HepG2 (cell line): ENCODE measurements at regions not wholly inside any gene's neighbourhood (a gene's known extent, or its start where the extent isn't known, plus 50 kb on each side); places are given as distances from the start of the nearest gene placed in this dataset.
A peak's percentile ranks its signal among the peaks of the same experiment; 100 is the strongest.

Experiments
- ARHGAP35 ChIP-seq: sonication (generic); formaldehyde crosslinking; IDR thresholded peaks from 2 replicates; pipeline ENCODE4 v1.9.0; 2022; ENCODE audit warnings: mild to moderate bottlenecking, inconsistent platforms, moderate library complexity, missing genetic modification reagents, borderline replicate concordance
- CC2D1A ChIP-seq: sonication (generic); formaldehyde crosslinking; IDR thresholded peaks from 2 replicates; pipeline ENCODE4 v1.8.1; 2023; ENCODE audit warnings: mild to moderate bottlenecking, missing genetic modification reagents
- CHCHD3 ChIP-seq: sonication (generic); formaldehyde crosslinking; IDR thresholded peaks from 2 replicates; pipeline ENCODE4 v1.8.0; 2022; ENCODE audit warnings: mild to moderate bottlenecking, missing genetic modification reagents, moderate library complexity
- HES4 ChIP-seq: sonication (generic); formaldehyde crosslinking; IDR thresholded peaks from 2 replicates; pipeline ENCODE4 v1.9.0; 2021; ENCODE audit warnings: mild to moderate bottlenecking, missing genetic modification reagents, borderline replicate concordance
- HIVEP1 ChIP-seq: sonication (generic); formaldehyde crosslinking; IDR thresholded peaks from 2 replicates; pipeline ENCODE4 v1.4.0; 2020; ENCODE audit warnings: mild to moderate bottlenecking, missing genetic modification reagents
- HNRNPLL ChIP-seq: fragments of 200-400 bp; formaldehyde crosslinking; IDR thresholded peaks from 2 replicates; pipeline ENCODE4 v1.6.1; 2017; ENCODE audit warnings: mild to moderate bottlenecking, low read depth, low read length; ENCODE audit not compliant: poor library complexity, severe bottlenecking
- HOXA7 ChIP-seq: sonication (generic); formaldehyde crosslinking; IDR thresholded peaks from 2 replicates; pipeline ENCODE4 v1.8.1; 2022; ENCODE audit warnings: mild to moderate bottlenecking, missing genetic modification reagents, moderate library complexity
- NCOR1 ChIP-seq: fragments of 200-600 bp; sonication (generic); IDR thresholded peaks from 2 replicates; pipeline ENCODE4 v1.7.0; 2017; ENCODE audit warnings: antibody characterized with exemption, low read length, borderline replicate concordance
- NFIB ChIP-seq: sonication (generic); formaldehyde crosslinking; IDR thresholded peaks from 2 replicates; pipeline ENCODE4 v1.9.0; 2021; ENCODE audit warnings: missing genetic modification reagents, mild to moderate bottlenecking, borderline replicate concordance
- PRMT3 ChIP-seq: sonication (generic); formaldehyde crosslinking; IDR thresholded peaks from 2 replicates; pipeline ENCODE4 v1.8.1; 2022; ENCODE audit warnings: low read depth, mild to moderate bottlenecking, moderate library complexity, missing genetic modification reagents, borderline replicate concordance
- SNAI1 ChIP-seq: sonication (generic); formaldehyde crosslinking; IDR thresholded peaks from 2 replicates; pipeline ENCODE4 v1.5.0; 2020; ENCODE audit warnings: mild to moderate bottlenecking, missing genetic modification reagents, borderline replicate concordance
- SNAPC2 ChIP-seq: sonication (generic); formaldehyde crosslinking; IDR thresholded peaks from 2 replicates; pipeline ENCODE4 v1.8.1; 2022; ENCODE audit warnings: mild to moderate bottlenecking, missing genetic modification reagents
- SNRNP70 ChIP-seq: fragments of 200-400 bp; formaldehyde crosslinking; IDR thresholded peaks from 2 replicates; pipeline ENCODE4 v1.6.1; 2017; ENCODE audit warnings: mild to moderate bottlenecking, low read depth, low read length, moderate library complexity
- THYN1 ChIP-seq: sonication (generic); formaldehyde crosslinking; IDR thresholded peaks from 2 replicates; pipeline ENCODE4 v1.8.1; 2023; ENCODE audit warnings: low read depth, mild to moderate bottlenecking, moderate library complexity, missing genetic modification reagents, borderline replicate concordance
- ZFP82 ChIP-seq: sonication (generic); formaldehyde crosslinking; IDR thresholded peaks from 2 replicates; pipeline ENCODE4 v1.5.1; 2020; ENCODE audit warnings: mild to moderate bottlenecking, missing genetic modification reagents, borderline replicate concordance
- ZNF205 ChIP-seq: IDR thresholded peaks from 2 replicates; pipeline ENCODE4 v1.6.1; 2018; ENCODE audit warnings: missing biosample characterization, missing genetic modification reagents
- ZNF230 ChIP-seq: sonication (generic); formaldehyde crosslinking; IDR thresholded peaks from 2 replicates; pipeline ENCODE4 v1.4.0; 2020; ENCODE audit warnings: mild to moderate bottlenecking, missing genetic modification reagents
- ZNF235 ChIP-seq: sonication (generic); formaldehyde crosslinking; IDR thresholded peaks from 2 replicates; pipeline ENCODE4 v1.8.1; 2023; ENCODE audit warnings: mild to moderate bottlenecking, missing genetic modification reagents, borderline replicate concordance
- ZNF451 ChIP-seq: sonication (generic); formaldehyde crosslinking; IDR thresholded peaks from 2 replicates; pipeline ENCODE4 v1.5.0; 2020; ENCODE audit warnings: mild to moderate bottlenecking, missing genetic modification reagents
- ZNF607 ChIP-seq: sonication (generic); formaldehyde crosslinking; IDR thresholded peaks from 2 replicates; pipeline ENCODE4 v1.5.1; 2020; ENCODE audit warnings: missing genetic modification reagents, mild to moderate bottlenecking, borderline replicate concordance
- TF ChIP-seq, protein P1 (sequence below): IDR thresholded peaks from 2 replicates; pipeline ENCODE4 v1.6.1; 2012; ENCODE audit warnings: low read depth, low read length, improper control_type of control experiment
- TF ChIP-seq, protein P2 (sequence below): sonication (generic); formaldehyde crosslinking; IDR thresholded peaks from 2 replicates; pipeline ENCODE4 v1.9.0; 2022; ENCODE audit warnings: missing genetic modification reagents, mild to moderate bottlenecking, borderline replicate concordance
- TF ChIP-seq, protein P3 (sequence below): sonication (generic); formaldehyde crosslinking; IDR thresholded peaks from 2 replicates; pipeline ENCODE4 v1.4.0; 2020; ENCODE audit warnings: low read depth, mild to moderate bottlenecking, missing genetic modification reagents
- TF ChIP-seq, protein P4 (sequence below): sonication (generic); formaldehyde crosslinking; IDR thresholded peaks from 2 replicates; pipeline ENCODE4 v1.4.0; 2020; ENCODE audit warnings: missing genetic modification reagents
- TF ChIP-seq, protein P5 (sequence below): IDR thresholded peaks from 2 replicates; pipeline ENCODE4 v1.6.1; 2012; ENCODE audit warnings: inconsistent platforms

DNA sequence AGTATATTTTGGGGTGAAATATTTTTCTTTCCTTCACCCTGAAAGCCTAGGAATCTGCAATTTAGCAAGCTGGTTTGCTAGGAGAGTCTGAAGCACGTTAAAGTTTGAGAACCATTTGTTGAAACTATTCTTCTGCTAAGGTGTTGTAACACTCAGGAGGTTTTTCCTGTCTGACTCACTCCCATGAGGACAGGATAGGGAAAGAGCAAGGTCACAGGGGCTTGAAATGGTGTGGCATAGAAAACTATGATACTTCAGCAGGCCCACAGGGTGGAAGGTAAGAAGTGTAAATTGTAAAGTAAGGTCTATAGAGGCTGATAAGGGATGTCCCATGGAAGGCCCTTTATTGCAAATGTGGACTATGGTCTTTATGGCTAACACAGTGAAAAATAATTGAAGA is 177.7 kb upstream of the ZC3H15 start (continued):
- TF ChIP-seq PRMT3 (no peak), ZFP82 (no peak), ZNF235 (CRISPR knock-in tag) (no peak), ARHGAP35 (CRISPR knock-in tag) (no peak), ZNF230 (CRISPR knock-in tag) (no peak), CC2D1A (CRISPR knock-in tag) (no peak), ZNF451 (no peak), HES4 (CRISPR knock-in tag) (no peak), HOXA7 (CRISPR knock-in tag) (no peak), HNRNPLL (no peak), NFIB (no peak), ZNF205 (CRISPR knock-in tag) (no peak), SNAI1 (no peak), ZNF607 (no peak), NCOR1 (no peak), THYN1 (CRISPR knock-in tag) (no peak), HIVEP1 (CRISPR knock-in tag) (no peak), SNRNP70 (no peak), CHCHD3 (CRISPR knock-in tag) (no peak), SNAPC2 (no peak)
- TF ChIP-seq, protein P1, sequence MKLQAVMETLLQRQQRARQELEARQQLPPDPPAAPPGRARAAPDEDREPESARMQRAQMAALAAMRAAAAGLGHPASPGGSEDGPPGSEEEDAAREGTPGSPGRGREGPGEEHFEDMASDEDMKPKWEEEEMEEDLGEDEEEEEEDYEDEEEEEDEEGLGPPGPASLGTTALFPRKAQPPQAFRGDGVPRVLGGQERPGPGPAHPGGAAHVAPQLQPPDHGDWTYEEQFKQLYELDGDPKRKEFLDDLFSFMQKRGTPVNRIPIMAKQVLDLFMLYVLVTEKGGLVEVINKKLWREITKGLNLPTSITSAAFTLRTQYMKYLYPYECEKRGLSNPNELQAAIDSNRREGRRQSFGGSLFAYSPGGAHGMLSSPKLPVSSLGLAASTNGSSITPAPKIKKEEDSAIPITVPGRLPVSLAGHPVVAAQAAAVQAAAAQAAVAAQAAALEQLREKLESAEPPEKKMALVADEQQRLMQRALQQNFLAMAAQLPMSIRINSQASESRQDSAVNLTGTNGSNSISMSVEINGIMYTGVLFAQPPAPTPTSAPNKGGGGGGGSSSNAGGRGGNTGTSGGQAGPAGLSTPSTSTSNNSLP, result no peak
- TF ChIP-seq, protein P2, sequence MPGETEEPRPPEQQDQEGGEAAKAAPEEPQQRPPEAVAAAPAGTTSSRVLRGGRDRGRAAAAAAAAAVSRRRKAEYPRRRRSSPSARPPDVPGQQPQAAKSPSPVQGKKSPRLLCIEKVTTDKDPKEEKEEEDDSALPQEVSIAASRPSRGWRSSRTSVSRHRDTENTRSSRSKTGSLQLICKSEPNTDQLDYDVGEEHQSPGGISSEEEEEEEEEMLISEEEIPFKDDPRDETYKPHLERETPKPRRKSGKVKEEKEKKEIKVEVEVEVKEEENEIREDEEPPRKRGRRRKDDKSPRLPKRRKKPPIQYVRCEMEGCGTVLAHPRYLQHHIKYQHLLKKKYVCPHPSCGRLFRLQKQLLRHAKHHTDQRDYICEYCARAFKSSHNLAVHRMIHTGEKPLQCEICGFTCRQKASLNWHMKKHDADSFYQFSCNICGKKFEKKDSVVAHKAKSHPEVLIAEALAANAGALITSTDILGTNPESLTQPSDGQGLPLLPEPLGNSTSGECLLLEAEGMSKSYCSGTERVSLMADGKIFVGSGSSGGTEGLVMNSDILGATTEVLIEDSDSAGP (CRISPR knock-in tag), result no peak
- TF ChIP-seq, protein P3, sequence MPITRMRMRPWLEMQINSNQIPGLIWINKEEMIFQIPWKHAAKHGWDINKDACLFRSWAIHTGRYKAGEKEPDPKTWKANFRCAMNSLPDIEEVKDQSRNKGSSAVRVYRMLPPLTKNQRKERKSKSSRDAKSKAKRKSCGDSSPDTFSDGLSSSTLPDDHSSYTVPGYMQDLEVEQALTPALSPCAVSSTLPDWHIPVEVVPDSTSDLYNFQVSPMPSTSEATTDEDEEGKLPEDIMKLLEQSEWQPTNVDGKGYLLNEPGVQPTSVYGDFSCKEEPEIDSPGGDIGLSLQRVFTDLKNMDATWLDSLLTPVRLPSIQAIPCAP (CRISPR knock-in tag), result no peak
- TF ChIP-seq, protein P4, sequence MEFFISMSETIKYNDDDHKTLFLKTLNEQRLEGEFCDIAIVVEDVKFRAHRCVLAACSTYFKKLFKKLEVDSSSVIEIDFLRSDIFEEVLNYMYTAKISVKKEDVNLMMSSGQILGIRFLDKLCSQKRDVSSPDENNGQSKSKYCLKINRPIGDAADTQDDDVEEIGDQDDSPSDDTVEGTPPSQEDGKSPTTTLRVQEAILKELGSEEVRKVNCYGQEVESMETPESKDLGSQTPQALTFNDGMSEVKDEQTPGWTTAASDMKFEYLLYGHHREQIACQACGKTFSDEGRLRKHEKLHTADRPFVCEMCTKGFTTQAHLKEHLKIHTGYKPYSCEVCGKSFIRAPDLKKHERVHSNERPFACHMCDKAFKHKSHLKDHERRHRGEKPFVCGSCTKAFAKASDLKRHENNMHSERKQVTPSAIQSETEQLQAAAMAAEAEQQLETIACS (CRISPR knock-in tag), result no peak
- TF ChIP-seq, protein P5, sequence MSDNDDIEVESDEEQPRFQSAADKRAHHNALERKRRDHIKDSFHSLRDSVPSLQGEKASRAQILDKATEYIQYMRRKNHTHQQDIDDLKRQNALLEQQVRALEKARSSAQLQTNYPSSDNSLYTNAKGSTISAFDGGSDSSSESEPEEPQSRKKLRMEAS, result peak; percentile 49; the same call in 1 of the 2 replicates
